Gastroesophageal sphincter (tissue), 4 donors: ENCODE measurements at regions not wholly inside any gene's neighbourhood (a gene's known extent, or its start where the extent isn't known, plus 50 kb on each side); places are given as distances from the start of the nearest gene placed in this dataset.

Experiments
- ATAC-seq: fragments of 150-250 bp; one replicate; pipeline ENCODE4 v1.9.1; 2016; ENCODE audit warnings: mild to moderate bottlenecking, moderate library complexity
- H3K27ac ChIP-seq, 4 donors: fragments of 200-600 bp; sonication (generic) in 3 of 4; 1 replicate in 3 of 4; 2 replicates in 1 of 4; pipeline ENCODE4 v1.5.1; 2016 to 2019
- H3K27me3 ChIP-seq: fragments of 200-600 bp; sonication (generic); one replicate; pipeline ENCODE4 v1.5.1; 2019
- H3K36me3 ChIP-seq, 2 donors: fragments of 200-600 bp; sonication (generic); one replicate each; pipeline ENCODE4 v1.5.1; 2019; ENCODE audit warnings: control low read depth in 1 of 2
- H3K4me1 ChIP-seq, 3 donors: fragments of 200-600 bp; sonication (generic); 1 replicate in 2 of 3; 2 replicates in 1 of 3; pipeline ENCODE4 v1.5.1; 2016 to 2019; ENCODE audit warnings: control low read depth in 2 of 3
- H3K4me3 ChIP-seq, 2 donors: fragments of 200-600 bp; sonication (generic); one replicate each; pipeline ENCODE4 v1.5.1; 2019; ENCODE audit warnings: mild to moderate bottlenecking in 1 of 2, moderate library complexity in 1 of 2
- H3K9me3 ChIP-seq, 3 donors: fragments of 200-600 bp; sonication (generic); one replicate each; pipeline ENCODE4 v1.5.1; 2017 to 2019; ENCODE audit warnings: control low read depth in 2 of 3
- EP300 ChIP-seq: sonication (generic); formaldehyde crosslinking; IDR thresholded peaks from one replicate; pipeline ENCODE4 v1.6.1; 2017; ENCODE audit warnings: antibody characterized with exemption, mild to moderate bottlenecking
- POLR2A ChIP-seq, 2 donors: fragments of 450-650 bp; IDR thresholded peaks; one replicate each; pipeline ENCODE4 v1.6.1; 2017; ENCODE audit warnings: antibody characterized with exemption in 2 of 2, mild to moderate bottlenecking in 2 of 2, moderate library complexity in 1 of 2
- POLR2AphosphoS5 ChIP-seq: sonication (generic); formaldehyde crosslinking; IDR thresholded peaks from one replicate; pipeline ENCODE4 v1.6.1; 2017; ENCODE audit warnings: antibody characterized with exemption
- WGBS, 2 donors: methylation state at CpG; one replicate each; pipeline ENCODE4 v1.1.5; 2018; ENCODE audit warnings: low coverage in 1 of 2; 5-methylcytosine and 5-hydroxymethylcytosine counted together
- TF ChIP-seq, protein P1 (sequence below), 4 experiments: fragments of 200-600 bp in 2 of 4; fragments of 450-650 bp in 2 of 4; sonication (generic) in 1 of 4; IDR thresholded peaks; one replicate each; pipeline ENCODE4 v1.5.1; 2017 to 2019; ENCODE audit warnings: antibody characterized with exemption in 4 of 4, mild to moderate bottlenecking in 2 of 4, moderate library complexity in 2 of 4

- no peak overlapping the region for H3K27ac ChIP-seq
- H3K4me1 ChIP-seq, result peaks cover 0 to 19% (median 3%) of the 10 kb centered on the region in 3 donors
- no peak for ATAC-seq
- no peaks in the 10 kb centered on the region for H3K9me3 ChIP-seq
- no peak overlapping the region for H3K4me3 ChIP-seq
- 100% methylated on average over 3 of the region's 9 CpGs; no CpG with 5 or more reads in 1 of the 2 donors for WGBS, 2 donors
- peaks cover 14% of the 10 kb centered on the region for H3K27me3 ChIP-seq
- TF ChIP-seq EP300 (no peak), POLR2A (IDR thresholded peaks at IDR 0.05) (no peak), POLR2AphosphoS5 (no peak)
- TF ChIP-seq, protein P1, sequence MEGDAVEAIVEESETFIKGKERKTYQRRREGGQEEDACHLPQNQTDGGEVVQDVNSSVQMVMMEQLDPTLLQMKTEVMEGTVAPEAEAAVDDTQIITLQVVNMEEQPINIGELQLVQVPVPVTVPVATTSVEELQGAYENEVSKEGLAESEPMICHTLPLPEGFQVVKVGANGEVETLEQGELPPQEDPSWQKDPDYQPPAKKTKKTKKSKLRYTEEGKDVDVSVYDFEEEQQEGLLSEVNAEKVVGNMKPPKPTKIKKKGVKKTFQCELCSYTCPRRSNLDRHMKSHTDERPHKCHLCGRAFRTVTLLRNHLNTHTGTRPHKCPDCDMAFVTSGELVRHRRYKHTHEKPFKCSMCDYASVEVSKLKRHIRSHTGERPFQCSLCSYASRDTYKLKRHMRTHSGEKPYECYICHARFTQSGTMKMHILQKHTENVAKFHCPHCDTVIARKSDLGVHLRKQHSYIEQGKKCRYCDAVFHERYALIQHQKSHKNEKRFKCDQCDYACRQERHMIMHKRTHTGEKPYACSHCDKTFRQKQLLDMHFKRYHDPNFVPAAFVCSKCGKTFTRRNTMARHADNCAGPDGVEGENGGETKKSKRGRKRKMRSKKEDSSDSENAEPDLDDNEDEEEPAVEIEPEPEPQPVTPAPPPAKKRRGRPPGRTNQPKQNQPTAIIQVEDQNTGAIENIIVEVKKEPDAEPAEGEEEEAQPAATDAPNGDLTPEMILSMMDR (IDR thresholded peaks at IDR 0.05), result no peak
- no peaks in the 10 kb centered on the region for H3K36me3 ChIP-seq
Measured at GRCh38 chr13:111659219-111659775, 338.9 kb downstream of the TEX29 start.

GRCh38 chr13:111659842-111660241, 339.4 kb downstream of the TEX29 start:
- 83% methylated on average over 1 to 5 of the region's 7 CpGs for WGBS, 2 donors
- no peak overlapping the region for H3K27ac ChIP-seq
- peaks cover 19% of the 10 kb centered on the region for H3K27me3 ChIP-seq
- no peaks in the 10 kb centered on the region for H3K9me3 ChIP-seq
- peaks cover 0 to 24% (median 3%) of the 10 kb centered on the region in 3 donors for H3K4me1 ChIP-seq
- no peak overlapping the region for H3K4me3 ChIP-seq
- no peaks in the 10 kb centered on the region for H3K36me3 ChIP-seq
- ATAC-seq, result no peak
- TF ChIP-seq, protein P1 (IDR thresholded peaks at IDR 0.05), result no peak
- no peak for TF ChIP-seq POLR2A (IDR thresholded peaks at IDR 0.05)
- TF ChIP-seq EP300, result no peak
- TF ChIP-seq POLR2AphosphoS5, result no peak

DNA sequence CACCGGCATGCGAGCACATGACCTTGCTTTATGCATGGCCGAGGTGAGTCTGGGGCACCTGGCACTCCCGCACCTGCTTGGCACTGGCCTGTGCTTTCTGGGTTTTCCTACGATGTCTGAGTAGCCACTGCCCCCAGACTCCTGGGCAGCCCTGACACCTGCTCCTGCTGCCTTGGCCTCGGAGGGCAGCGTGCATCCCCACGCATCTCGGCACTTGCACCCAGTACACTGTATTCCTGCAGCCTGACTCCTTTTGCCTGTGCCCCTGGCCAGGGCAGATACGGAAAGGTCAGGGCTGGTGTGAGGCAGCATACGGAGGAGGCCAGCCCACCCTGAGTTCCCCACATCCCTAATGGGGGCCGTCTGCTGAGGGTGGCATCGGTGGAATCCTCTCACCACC, 340.6 kb downstream of the TEX29 start:
- Histone ChIP-seq H3K36me3 (no peaks in the 10 kb centered on the region), H3K9me3 (no peaks in the 10 kb centered on the region), H3K4me1 (peaks cover 0 to 28% (median 3%) of the 10 kb centered on the region in 3 donors), H3K27ac (no peak overlapping the region), H3K4me3 (no peak overlapping the region), H3K27me3 (peaks cover 19% of the 10 kb centered on the region)
- WGBS, 2 donors, result 100% methylated on average over 1 to 2 of the region's 13 CpGs
- ATAC-seq, result no peak
- TF ChIP-seq EP300, result no peak
- no peak for TF ChIP-seq POLR2AphosphoS5
- no peak for TF ChIP-seq POLR2A (IDR thresholded peaks at IDR 0.05)
- TF ChIP-seq, protein P1 (IDR thresholded peaks at IDR 0.05), result no peak

- no peaks in the 10 kb centered on the region for H3K9me3 ChIP-seq
- 87% methylated on average over 4 of the region's 9 CpGs; no CpG with 5 or more reads in 1 of the 2 donors for WGBS, 2 donors
- no peak for ATAC-seq
- no peak overlapping the region for H3K27ac ChIP-seq
- H3K4me1 ChIP-seq, result peaks cover 0 to 28% (median 3%) of the 10 kb centered on the region in 3 donors
- H3K27me3 ChIP-seq, result peaks cover 19% of the 10 kb centered on the region
- TF ChIP-seq POLR2AphosphoS5, result no peak
- TF ChIP-seq POLR2A (IDR thresholded peaks at IDR 0.05), result no peak
- TF ChIP-seq EP300, result no peak
- TF ChIP-seq, protein P1 (IDR thresholded peaks at IDR 0.05), result no peak
- no peak overlapping the region for H3K4me3 ChIP-seq
- no peaks in the 10 kb centered on the region for H3K36me3 ChIP-seq
Measured at GRCh38 chr13:111661776-111662175, 341.3 kb downstream of the TEX29 start.

- Histone ChIP-seq H3K36me3 (no peaks in the 10 kb centered on the region), H3K27me3 (peaks cover 19% of the 10 kb centered on the region), H3K4me1 (peaks cover 0 to 28% (median 3%) of the 10 kb centered on the region in 3 donors), H3K4me3 (no peak overlapping the region), H3K9me3 (no peaks in the 10 kb centered on the region), H3K27ac (no peak overlapping the region)
- WGBS, 2 donors, result 75 to 100% methylated on average over 1 to 5 of the region's 5 CpGs
- TF ChIP-seq POLR2A (IDR thresholded peaks at IDR 0.05), result no peak
- TF ChIP-seq, protein P1 (IDR thresholded peaks at IDR 0.05), result no peak
- TF ChIP-seq EP300, result no peak
- no peak for TF ChIP-seq POLR2AphosphoS5
- ATAC-seq, result no peak
Measured at GRCh38 chr13:111662451-111662850, 342.0 kb downstream of the TEX29 start.
